ENCODE measurements at regions not wholly inside any gene's neighbourhood (a gene's known extent, or its start where the extent isn't known, plus 50 kb on each side); places are given as distances from the start of the nearest gene placed in this dataset.

DNA sequence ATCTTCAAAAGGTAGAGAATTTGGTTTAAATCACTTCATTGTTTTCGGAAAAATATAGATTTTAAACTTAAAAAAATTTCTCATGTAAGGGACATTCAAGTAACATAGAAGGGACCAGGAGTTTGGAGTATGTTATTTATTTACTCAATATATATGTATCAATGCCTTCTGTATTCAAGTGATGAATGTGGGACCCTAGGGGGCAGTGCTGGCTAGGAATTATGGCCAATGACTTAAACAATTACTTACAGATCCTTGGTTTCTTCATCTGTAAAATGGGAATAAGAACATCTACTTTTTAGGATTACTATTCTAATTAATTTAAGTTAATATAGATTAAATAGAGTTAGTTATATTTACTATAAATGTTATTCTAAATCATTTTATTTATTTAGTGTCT, 886.3 kb upstream of the RBFOX1 start:
- H3K4me2 ChIP-seq = no peak overlapping the region
- no peaks in the 10 kb centered on the region for H3K27me3 ChIP-seq (ENCODE audit: insufficient read depth)
- Mint-ChIP-seq H3K4me1 (peaks cover 2% of the 10 kb centered on the region; the same call in 2 of the 3 replicates), H3K9me3 (peaks cover 4% of the 10 kb centered on the region; the same call in 2 of the 3 replicates), H3K27ac (no peak overlapping the region), H3K36me3 (ENCODE audit: low read depth) (no peaks in the 10 kb centered on the region; the same call in 2 of the 3 replicates), H3K27me3 (ENCODE audit: insufficient read depth, low read depth, poor library complexity) (no peaks in the 10 kb centered on the region), H3K4me3 (no peak overlapping the region)
- no peaks in the 10 kb centered on the region for H3K79me2 ChIP-seq (replicated peaks; ENCODE audit: insufficient read depth)
- ATAC-seq (no peak), DNase-seq (ENCODE audit: low spot score) (peak; percentile 18)
- H4K20me1 ChIP-seq (replicated peaks; ENCODE audit: insufficient read depth) = no peaks in the 10 kb centered on the region
- no peak overlapping the region for H3K27ac ChIP-seq (ENCODE audit: low read depth)
- no peaks in the 10 kb centered on the region for H3K4me1 ChIP-seq (ENCODE audit: insufficient read depth)
- no peaks in the 10 kb centered on the region for H3F3A ChIP-seq (replicated peaks; ENCODE audit: low read depth)
- no peaks in the 10 kb centered on the region for H3K9me2 ChIP-seq (ENCODE audit: insufficient read depth)
- no peak overlapping the region for H3K4me3 ChIP-seq
- no peaks in the 10 kb centered on the region; the same call in 1 of the 2 replicates for H3K36me3 ChIP-seq (ENCODE audit: insufficient read depth)
- TF ChIP-seq, protein P1, sequence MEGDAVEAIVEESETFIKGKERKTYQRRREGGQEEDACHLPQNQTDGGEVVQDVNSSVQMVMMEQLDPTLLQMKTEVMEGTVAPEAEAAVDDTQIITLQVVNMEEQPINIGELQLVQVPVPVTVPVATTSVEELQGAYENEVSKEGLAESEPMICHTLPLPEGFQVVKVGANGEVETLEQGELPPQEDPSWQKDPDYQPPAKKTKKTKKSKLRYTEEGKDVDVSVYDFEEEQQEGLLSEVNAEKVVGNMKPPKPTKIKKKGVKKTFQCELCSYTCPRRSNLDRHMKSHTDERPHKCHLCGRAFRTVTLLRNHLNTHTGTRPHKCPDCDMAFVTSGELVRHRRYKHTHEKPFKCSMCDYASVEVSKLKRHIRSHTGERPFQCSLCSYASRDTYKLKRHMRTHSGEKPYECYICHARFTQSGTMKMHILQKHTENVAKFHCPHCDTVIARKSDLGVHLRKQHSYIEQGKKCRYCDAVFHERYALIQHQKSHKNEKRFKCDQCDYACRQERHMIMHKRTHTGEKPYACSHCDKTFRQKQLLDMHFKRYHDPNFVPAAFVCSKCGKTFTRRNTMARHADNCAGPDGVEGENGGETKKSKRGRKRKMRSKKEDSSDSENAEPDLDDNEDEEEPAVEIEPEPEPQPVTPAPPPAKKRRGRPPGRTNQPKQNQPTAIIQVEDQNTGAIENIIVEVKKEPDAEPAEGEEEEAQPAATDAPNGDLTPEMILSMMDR (conservative IDR thresholded peaks at IDR 0.05; ENCODE audit: low read depth in 2 of 2) = peak in 1 of 2 experiments; percentile 40; a peak in 3 of 4 replicates
- no peak for TF ChIP-seq NANOG (IDR thresholded peaks at IDR 0.05; ENCODE audit: borderline replicate concordance)
- TF ChIP-seq, protein P2, sequence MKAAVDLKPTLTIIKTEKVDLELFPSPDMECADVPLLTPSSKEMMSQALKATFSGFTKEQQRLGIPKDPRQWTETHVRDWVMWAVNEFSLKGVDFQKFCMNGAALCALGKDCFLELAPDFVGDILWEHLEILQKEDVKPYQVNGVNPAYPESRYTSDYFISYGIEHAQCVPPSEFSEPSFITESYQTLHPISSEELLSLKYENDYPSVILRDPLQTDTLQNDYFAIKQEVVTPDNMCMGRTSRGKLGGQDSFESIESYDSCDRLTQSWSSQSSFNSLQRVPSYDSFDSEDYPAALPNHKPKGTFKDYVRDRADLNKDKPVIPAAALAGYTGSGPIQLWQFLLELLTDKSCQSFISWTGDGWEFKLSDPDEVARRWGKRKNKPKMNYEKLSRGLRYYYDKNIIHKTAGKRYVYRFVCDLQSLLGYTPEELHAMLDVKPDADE (IDR thresholded peaks at IDR 0.05) = no peak
- no peak overlapping the region for H2AFZ ChIP-seq

DNA sequence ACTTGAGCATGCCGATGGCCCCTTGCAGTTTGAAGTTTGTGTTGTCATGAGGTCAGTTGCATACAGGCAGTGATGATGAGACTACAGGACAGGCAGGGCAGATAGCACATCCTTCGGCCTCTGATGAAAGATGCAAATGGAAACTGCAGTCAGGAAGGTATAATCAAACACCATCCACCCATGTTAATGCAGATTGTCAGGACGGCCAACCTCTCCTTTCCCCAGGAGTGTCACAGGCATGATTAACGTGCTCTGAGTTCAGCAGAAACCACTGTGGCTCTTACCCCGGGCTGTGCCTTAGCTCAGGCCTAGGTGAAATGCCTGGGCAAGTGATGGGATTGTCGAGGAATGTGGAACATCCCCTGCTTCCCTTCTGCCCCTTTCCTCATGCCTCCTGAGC, 893.5 kb upstream of the RBFOX1 start:
- Histone ChIP-seq H3F3A (replicated peaks; ENCODE audit: low read depth) (no peaks in the 10 kb centered on the region), H3K4me2 (no peak overlapping the region), H2AFZ (no peak overlapping the region), H3K79me2 (replicated peaks; ENCODE audit: insufficient read depth) (no peaks in the 10 kb centered on the region), H3K27ac (ENCODE audit: low read depth) (no peak overlapping the region), H3K4me3 (no peak overlapping the region), H3K36me3 (ENCODE audit: insufficient read depth) (no peaks in the 10 kb centered on the region), H3K9me2 (ENCODE audit: insufficient read depth) (no peaks in the 10 kb centered on the region), H3K27me3 (ENCODE audit: insufficient read depth) (no peaks in the 10 kb centered on the region), H3K4me1 (ENCODE audit: insufficient read depth) (no peaks in the 10 kb centered on the region), H4K20me1 (replicated peaks; ENCODE audit: insufficient read depth) (no peaks in the 10 kb centered on the region)
- peaks cover 2% of the 10 kb centered on the region; the same call in 2 of the 3 replicates for H3K4me1 Mint-ChIP-seq
- ATAC-seq = no peak
- H3K9me3 Mint-ChIP-seq = no peaks in the 10 kb centered on the region; the same call in 2 of the 3 replicates
- H3K36me3 Mint-ChIP-seq (ENCODE audit: low read depth) = no peaks in the 10 kb centered on the region
- H3K4me3 Mint-ChIP-seq = no peak overlapping the region
- DNase-seq (ENCODE audit: low spot score) = no peak
- peaks cover 4% of the 10 kb centered on the region for H3K27me3 Mint-ChIP-seq (ENCODE audit: insufficient read depth, low read depth, poor library complexity)
- no peak overlapping the region; the same call in 1 of the 2 replicates for H3K27ac Mint-ChIP-seq
- TF ChIP-seq CREB1 (CRISPR knock-in tag; IDR thresholded peaks at IDR 0.05; ENCODE audit: low read depth) (no peak), EZH2 (IDR thresholded peaks at IDR 0.05; ENCODE audit: low read depth, unreplicated experiment) (no peak), POLR2AphosphoS5 (IDR thresholded peaks at IDR 0.05; ENCODE audit: low read depth) (no peak), EZH2phosphoT487 (IDR thresholded peaks at IDR 0.05; ENCODE audit: unreplicated experiment) (no peak), ZNF114 (CRISPR knock-in tag; IDR thresholded peaks at IDR 0.05) (no peak), NANOG (IDR thresholded peaks at IDR 0.05; ENCODE audit: borderline replicate concordance) (no peak)
- TF ChIP-seq, protein P3, sequence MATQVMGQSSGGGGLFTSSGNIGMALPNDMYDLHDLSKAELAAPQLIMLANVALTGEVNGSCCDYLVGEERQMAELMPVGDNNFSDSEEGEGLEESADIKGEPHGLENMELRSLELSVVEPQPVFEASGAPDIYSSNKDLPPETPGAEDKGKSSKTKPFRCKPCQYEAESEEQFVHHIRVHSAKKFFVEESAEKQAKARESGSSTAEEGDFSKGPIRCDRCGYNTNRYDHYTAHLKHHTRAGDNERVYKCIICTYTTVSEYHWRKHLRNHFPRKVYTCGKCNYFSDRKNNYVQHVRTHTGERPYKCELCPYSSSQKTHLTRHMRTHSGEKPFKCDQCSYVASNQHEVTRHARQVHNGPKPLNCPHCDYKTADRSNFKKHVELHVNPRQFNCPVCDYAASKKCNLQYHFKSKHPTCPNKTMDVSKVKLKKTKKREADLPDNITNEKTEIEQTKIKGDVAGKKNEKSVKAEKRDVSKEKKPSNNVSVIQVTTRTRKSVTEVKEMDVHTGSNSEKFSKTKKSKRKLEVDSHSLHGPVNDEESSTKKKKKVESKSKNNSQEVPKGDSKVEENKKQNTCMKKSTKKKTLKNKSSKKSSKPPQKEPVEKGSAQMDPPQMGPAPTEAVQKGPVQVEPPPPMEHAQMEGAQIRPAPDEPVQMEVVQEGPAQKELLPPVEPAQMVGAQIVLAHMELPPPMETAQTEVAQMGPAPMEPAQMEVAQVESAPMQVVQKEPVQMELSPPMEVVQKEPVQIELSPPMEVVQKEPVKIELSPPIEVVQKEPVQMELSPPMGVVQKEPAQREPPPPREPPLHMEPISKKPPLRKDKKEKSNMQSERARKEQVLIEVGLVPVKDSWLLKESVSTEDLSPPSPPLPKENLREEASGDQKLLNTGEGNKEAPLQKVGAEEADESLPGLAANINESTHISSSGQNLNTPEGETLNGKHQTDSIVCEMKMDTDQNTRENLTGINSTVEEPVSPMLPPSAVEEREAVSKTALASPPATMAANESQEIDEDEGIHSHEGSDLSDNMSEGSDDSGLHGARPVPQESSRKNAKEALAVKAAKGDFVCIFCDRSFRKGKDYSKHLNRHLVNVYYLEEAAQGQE (IDR thresholded peaks at IDR 0.05; ENCODE audit: unreplicated experiment) = no peak
- TF ChIP-seq, protein P2 (IDR thresholded peaks at IDR 0.05) = no peak
